CD4-positive, alpha-beta T cell treated with Interleukin-17A for 4 hours (primary cell): ENCODE measurements at regions not wholly inside any gene's neighbourhood (a gene's known extent, or its start where the extent isn't known, plus 50 kb on each side); places are given as distances from the start of the nearest gene placed in this dataset.
"Not testable (repeated sequence)": the region's sequence is repeated elsewhere in the genome, so short reads cannot be mapped to it uniquely, and the experiment has no call there.

ENCODE experiments used
- DNase-seq: peaks from one replicate; pipeline ENCODE4 v3.0.0-alpha.2; 2020; ENCODE audit warnings: mixed read lengths

- DNase-seq: no peak
Observed at GRCh38 chr4:60724623-60725022, 475.5 kb upstream of the ADGRL3 start.

GRCh38 chr4:60726779-60727178 lies 473.3 kb upstream of the ADGRL3 start:
- no peak for DNase-seq

- DNase-seq: no peak
Observed at GRCh38 chr4:60729194-60729593, 470.9 kb upstream of the ADGRL3 start.

GRCh38 chr4:60729764-60730163 lies 470.4 kb upstream of the ADGRL3 start:
- not testable (repeated sequence) for DNase-seq

- DNase-seq: no peak
Observed at GRCh38 chr4:60737858-60738257, 462.3 kb upstream of the ADGRL3 start.

- DNase-seq: no peak
Observed at GRCh38 chr4:60743654-60744053, 456.5 kb upstream of the ADGRL3 start.

- DNase-seq: no peak
Observed at GRCh38 chr4:60744767-60745166, 455.4 kb upstream of the ADGRL3 start.

- DNase-seq: no peak
Observed at GRCh38 chr4:60745800-60746571, 454.1 kb upstream of the ADGRL3 start.

- no peak for DNase-seq
Observed at GRCh38 chr4:60750962-60751361, 449.2 kb upstream of the ADGRL3 start.

- DNase-seq: no peak
Observed at GRCh38 chr4:60757986-60758680, 442.0 kb upstream of the ADGRL3 start.

GRCh38 chr4:60759518-60760245 lies 440.4 kb upstream of the ADGRL3 start:
- DNase-seq: no peak

- DNase-seq: no peak
Observed at GRCh38 chr4:60780874-60781273, 419.3 kb upstream of the ADGRL3 start.

- DNase-seq: no peak
Observed at GRCh38 chr4:60790608-60791007, 409.5 kb upstream of the ADGRL3 start.

GRCh38 chr4:60794372-60794771 lies 405.8 kb upstream of the ADGRL3 start:
- no peak for DNase-seq

GRCh38 chr4:60799214-60799613 lies 400.9 kb upstream of the ADGRL3 start:
- DNase-seq: no peak

- DNase-seq: no peak
Observed at GRCh38 chr4:60800701-60801100, 399.4 kb upstream of the ADGRL3 start.

- DNase-seq: no peak
Observed at GRCh38 chr4:60805500-60806313, 394.4 kb upstream of the ADGRL3 start.

- no peak for DNase-seq
Observed at GRCh38 chr4:60808726-60809485, 391.2 kb upstream of the ADGRL3 start.

GRCh38 chr4:60809486-60809800 lies 390.7 kb upstream of the ADGRL3 start:
- no peak for DNase-seq

- DNase-seq: no peak
Observed at GRCh38 chr4:60812811-60813210, 387.3 kb upstream of the ADGRL3 start.

- no peak for DNase-seq
Observed at GRCh38 chr4:60814549-60814948, 385.6 kb upstream of the ADGRL3 start.

GRCh38 chr4:60817609-60818008 lies 382.5 kb upstream of the ADGRL3 start:
- no peak for DNase-seq
